ENCODE measurements at regions not wholly inside any gene's neighbourhood (a gene's known extent, or its start where the extent isn't known, plus 50 kb on each side); places are given as distances from the start of the nearest gene placed in this dataset.

DNA sequence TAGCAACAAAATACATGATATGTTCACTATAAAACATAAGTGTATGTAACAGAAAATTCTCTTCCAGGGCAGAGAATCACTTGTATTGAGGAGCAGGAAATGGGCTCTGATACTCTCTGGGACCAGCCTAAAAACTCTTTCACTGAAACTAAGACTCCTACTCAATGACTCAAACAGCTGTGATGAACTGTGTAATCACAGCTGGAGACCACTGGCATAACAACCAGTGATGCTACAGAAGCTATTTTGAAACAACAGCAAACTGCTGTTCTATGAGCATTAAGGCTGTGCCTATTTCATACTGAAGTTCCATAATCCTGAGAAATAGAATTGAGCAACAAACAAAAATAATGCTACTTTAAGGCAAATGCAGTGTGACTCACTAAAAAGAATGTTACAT lies 594.0 kb downstream of the HINT1 start:
- Histone ChIP-seq H4K8ac (replicated peaks; ENCODE audit: insufficient read length, low read depth, low read length) (no peak overlapping the region), H3K79me1 (ENCODE audit: insufficient read depth, low read depth, low read length, poor library complexity, severe bottlenecking) (no peaks in the 10 kb centered on the region), H3K9me3 (ENCODE audit: control insufficient read depth, low read depth, low read length) (no peaks in the 10 kb centered on the region), H3K23ac (ENCODE audit: insufficient read length, low read depth, low read length) (no peak overlapping the region), H3K27ac (ENCODE audit: insufficient read length, low read depth, low read length) (no peak overlapping the region), H2BK5ac (ENCODE audit: insufficient read length, low read length) (no peak overlapping the region), H3K56ac (ENCODE audit: insufficient read length, low read depth, low read length) (no peak overlapping the region), H3K18ac (ENCODE audit: insufficient read length, low read depth, low read length) (no peak overlapping the region), H3K9ac (ENCODE audit: extremely low read depth, insufficient read length, low read length) (no peak overlapping the region), H2BK20ac (ENCODE audit: low read depth, low read length, poor library complexity, severe bottlenecking) (no peak overlapping the region), H2AK5ac (ENCODE audit: insufficient read length, low read length) (no peak overlapping the region), H3K4me2 (ENCODE audit: insufficient read depth, insufficient read length, low read length) (no peak overlapping the region), H4K91ac (ENCODE audit: insufficient read length, low read depth, low read length) (no peak overlapping the region), H4K5ac (ENCODE audit: insufficient read length, low read depth, low read length) (no peak overlapping the region), H2BK15ac (ENCODE audit: low read depth, low read length) (no peak overlapping the region), H2AFZ (ENCODE audit: low read length) (no peak overlapping the region), H3K27me3 (ENCODE audit: insufficient read depth, low read length) (no peaks in the 10 kb centered on the region), H3K79me2 (ENCODE audit: insufficient read depth, low read length) (no peaks in the 10 kb centered on the region), H3K14ac (ENCODE audit: insufficient read depth, low read length) (no peak overlapping the region), H3K4ac (ENCODE audit: low read depth, low read length) (no peak overlapping the region), H3K23me2 (ENCODE audit: insufficient read length, low read depth, low read length, poor library complexity, severe bottlenecking) (no peaks in the 10 kb centered on the region), H3K4me1 (ENCODE audit: insufficient read depth, low read length) (no peaks in the 10 kb centered on the region), H4K20me1 (ENCODE audit: control insufficient read depth, insufficient read depth, insufficient read length) (no peaks in the 10 kb centered on the region), H2BK12ac (ENCODE audit: insufficient read length, low read depth, low read length) (no peak overlapping the region), H2BK120ac (ENCODE audit: low read depth, low read length, poor library complexity, severe bottlenecking) (no peak overlapping the region), H3T11ph (ENCODE audit: low read length) (no peak overlapping the region)
- Mint-ChIP-seq H3K4me3 (no peak overlapping the region), H3K9me3 (no peaks in the 10 kb centered on the region; a peak in 1 of 5 replicates), H3K27ac (no peak overlapping the region), H3K27me3 (ENCODE audit: low read depth) (no peaks in the 10 kb centered on the region), H3K4me1 (no peaks in the 10 kb centered on the region), H3K36me3 (ENCODE audit: insufficient read depth in 1 of 3, low read depth in 3 of 3) (no peaks in the 10 kb centered on the region; a peak in 1 of 7 replicates)
- TF ChIP-seq, protein P1, sequence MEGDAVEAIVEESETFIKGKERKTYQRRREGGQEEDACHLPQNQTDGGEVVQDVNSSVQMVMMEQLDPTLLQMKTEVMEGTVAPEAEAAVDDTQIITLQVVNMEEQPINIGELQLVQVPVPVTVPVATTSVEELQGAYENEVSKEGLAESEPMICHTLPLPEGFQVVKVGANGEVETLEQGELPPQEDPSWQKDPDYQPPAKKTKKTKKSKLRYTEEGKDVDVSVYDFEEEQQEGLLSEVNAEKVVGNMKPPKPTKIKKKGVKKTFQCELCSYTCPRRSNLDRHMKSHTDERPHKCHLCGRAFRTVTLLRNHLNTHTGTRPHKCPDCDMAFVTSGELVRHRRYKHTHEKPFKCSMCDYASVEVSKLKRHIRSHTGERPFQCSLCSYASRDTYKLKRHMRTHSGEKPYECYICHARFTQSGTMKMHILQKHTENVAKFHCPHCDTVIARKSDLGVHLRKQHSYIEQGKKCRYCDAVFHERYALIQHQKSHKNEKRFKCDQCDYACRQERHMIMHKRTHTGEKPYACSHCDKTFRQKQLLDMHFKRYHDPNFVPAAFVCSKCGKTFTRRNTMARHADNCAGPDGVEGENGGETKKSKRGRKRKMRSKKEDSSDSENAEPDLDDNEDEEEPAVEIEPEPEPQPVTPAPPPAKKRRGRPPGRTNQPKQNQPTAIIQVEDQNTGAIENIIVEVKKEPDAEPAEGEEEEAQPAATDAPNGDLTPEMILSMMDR (conservative IDR thresholded peaks at IDR 0.05) = no peak
- no peak for DNase-seq
